ENCODE measurements at regions not wholly inside any gene's neighbourhood (a gene's known extent, or its start where the extent isn't known, plus 50 kb on each side); places are given as distances from the start of the nearest gene placed in this dataset.

DNA sequence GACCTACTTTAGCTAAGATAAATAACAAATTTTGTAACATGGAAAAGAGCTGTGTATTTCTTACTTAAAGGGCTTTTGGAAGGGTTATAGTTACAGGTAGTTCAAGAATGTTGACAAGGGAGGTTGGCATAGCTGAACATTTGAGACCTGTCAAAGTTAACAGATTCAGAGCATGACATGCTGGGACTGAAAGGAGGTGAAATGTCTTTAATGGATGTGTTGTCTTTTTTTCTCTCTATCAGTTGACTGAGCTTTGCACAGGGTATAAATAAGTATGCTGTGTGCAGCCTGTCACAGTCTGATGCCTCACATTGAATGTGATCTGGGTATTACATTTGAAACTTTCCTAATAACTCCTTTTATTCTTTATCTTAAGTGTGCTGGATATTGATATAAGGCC, 411.9 kb upstream of the ZP4 start:
- TF ChIP-seq POLR2A (IDR thresholded peaks at IDR 0.05) = no peak
- TF ChIP-seq CTCF (IDR thresholded peaks at IDR 0.05) = no peak
